ENCODE measurements at regions not wholly inside any gene's neighbourhood (a gene's known extent, or its start where the extent isn't known, plus 50 kb on each side); places are given as distances from the start of the nearest gene placed in this dataset.
A peak's percentile ranks its signal among the peaks of the same experiment; 100 is the strongest.

- Histone ChIP-seq H3K27me3 (ENCODE audit: low read depth, low read length) (peaks cover 1% of the 10 kb centered on the region), H4K20me1 (ENCODE audit: insufficient read depth, low read length) (no peaks in the 10 kb centered on the region), H3K4me3 (ENCODE audit: low read length) (peak overlapping the region; percentile 56), H3K4me1 (ENCODE audit: low read length) (peaks cover 10% of the 10 kb centered on the region), H3K9ac (ENCODE audit: low read length) (peak overlapping the region; percentile 39; the same call in 1 of the 2 replicates), H3K9me3 (ENCODE audit: insufficient read depth, low read length) (no peaks in the 10 kb centered on the region), H3K4me2 (ENCODE audit: low read length) (peak overlapping the region; percentile 64), H2AFZ (ENCODE audit: low read depth, low read length) (peak overlapping the region; percentile 89), H3K36me3 (replicated peaks; ENCODE audit: low read depth, low read length) (no peaks in the 10 kb centered on the region), H3K27ac (ENCODE audit: low read length) (no peak overlapping the region), H3K79me2 (ENCODE audit: low read length) (no peaks in the 10 kb centered on the region)
- peak; percentile 90 for TF ChIP-seq CTCF (IDR thresholded peaks at IDR 0.05; ENCODE audit: low read depth, low read length)
- no peak for TF ChIP-seq EZH2phosphoT487 (IDR thresholded peaks at IDR 0.05; ENCODE audit: low read depth)
Measured at GRCh38 chr11:10366568-10367331, 61.9 kb downstream of the ADM start.

GRCh38 chr11:10371926-10372641, 67.2 kb downstream of the ADM start:
- Histone ChIP-seq H3K27me3 (ENCODE audit: low read depth, low read length) (peaks cover 17% of the 10 kb centered on the region), H3K4me2 (ENCODE audit: low read length) (no peak overlapping the region), H3K4me3 (ENCODE audit: low read length) (no peak overlapping the region), H3K9ac (ENCODE audit: low read length) (no peak overlapping the region), H3K4me1 (ENCODE audit: low read length) (peaks cover 18% of the 10 kb centered on the region), H4K20me1 (ENCODE audit: insufficient read depth, low read length) (no peaks in the 10 kb centered on the region), H3K36me3 (replicated peaks; ENCODE audit: low read depth, low read length) (no peaks in the 10 kb centered on the region), H3K79me2 (ENCODE audit: low read length) (no peaks in the 10 kb centered on the region), H3K27ac (ENCODE audit: low read length) (no peak overlapping the region), H2AFZ (ENCODE audit: low read depth, low read length) (no peak overlapping the region), H3K9me3 (ENCODE audit: insufficient read depth, low read length) (no peaks in the 10 kb centered on the region)
- TF ChIP-seq CTCF (IDR thresholded peaks at IDR 0.05; ENCODE audit: low read depth, low read length) (no peak), EZH2phosphoT487 (IDR thresholded peaks at IDR 0.05; ENCODE audit: low read depth) (no peak)

GRCh38 chr11:10373340-10373739, 68.5 kb downstream of the ADM start:
- TF ChIP-seq EZH2phosphoT487 (IDR thresholded peaks at IDR 0.05; ENCODE audit: low read depth) (no peak), CTCF (IDR thresholded peaks at IDR 0.05; ENCODE audit: low read depth, low read length) (no peak)
- Histone ChIP-seq H3K9ac (ENCODE audit: low read length) (no peak overlapping the region), H2AFZ (ENCODE audit: low read depth, low read length) (no peak overlapping the region), H3K4me1 (ENCODE audit: low read length) (peaks cover 23% of the 10 kb centered on the region), H3K79me2 (ENCODE audit: low read length) (no peaks in the 10 kb centered on the region), H3K4me2 (ENCODE audit: low read length) (no peak overlapping the region), H3K27me3 (ENCODE audit: low read depth, low read length) (peaks cover 17% of the 10 kb centered on the region), H3K36me3 (replicated peaks; ENCODE audit: low read depth, low read length) (no peaks in the 10 kb centered on the region), H3K9me3 (ENCODE audit: insufficient read depth, low read length) (no peaks in the 10 kb centered on the region), H4K20me1 (ENCODE audit: insufficient read depth, low read length) (no peaks in the 10 kb centered on the region), H3K27ac (ENCODE audit: low read length) (no peak overlapping the region), H3K4me3 (ENCODE audit: low read length) (no peak overlapping the region)

- Histone ChIP-seq H2AFZ (ENCODE audit: low read depth, low read length) (no peak overlapping the region), H3K4me2 (ENCODE audit: low read length) (no peak overlapping the region), H3K79me2 (ENCODE audit: low read length) (no peaks in the 10 kb centered on the region), H3K27me3 (ENCODE audit: low read depth, low read length) (peaks cover 17% of the 10 kb centered on the region), H3K9me3 (ENCODE audit: insufficient read depth, low read length) (no peaks in the 10 kb centered on the region), H4K20me1 (ENCODE audit: insufficient read depth, low read length) (no peaks in the 10 kb centered on the region), H3K4me3 (ENCODE audit: low read length) (no peak overlapping the region), H3K27ac (ENCODE audit: low read length) (no peak overlapping the region), H3K36me3 (replicated peaks; ENCODE audit: low read depth, low read length) (no peaks in the 10 kb centered on the region), H3K9ac (ENCODE audit: low read length) (no peak overlapping the region), H3K4me1 (ENCODE audit: low read length) (peaks cover 23% of the 10 kb centered on the region)
- TF ChIP-seq CTCF (IDR thresholded peaks at IDR 0.05; ENCODE audit: low read depth, low read length), result no peak
- no peak for TF ChIP-seq EZH2phosphoT487 (IDR thresholded peaks at IDR 0.05; ENCODE audit: low read depth)
Measured at GRCh38 chr11:10373929-10374328, 69.1 kb downstream of the ADM start.

Data from OCI-LY3 (cell line).